Omental fat pad (tissue), 3 donors: ENCODE measurements at regions not wholly inside any gene's neighbourhood (a gene's known extent, or its start where the extent isn't known, plus 50 kb on each side); places are given as distances from the start of the nearest gene placed in this dataset.
A peak's percentile ranks its signal among the peaks of the same experiment; 100 is the strongest.

ENCODE experiments used
- ATAC-seq: fragments of 150-250 bp; one replicate; pipeline ENCODE4 v1.9.1; 2016; ENCODE audit warnings: mild to moderate bottlenecking, moderate library complexity; ENCODE audit not compliant: low FRiP score
- DNase-seq: peaks from one replicate; pipeline ENCODE4 v3.0.0-alpha.2; 2019; ENCODE audit warnings: low spot score
- TF ChIP-seq, protein P1 (sequence below), 3 donors: fragments of 450-650 bp; IDR thresholded peaks; one replicate each; pipeline ENCODE4 v1.5.1; 2016 to 2017; ENCODE audit warnings: antibody characterized with exemption in 3 of 3, mild to moderate bottlenecking in 3 of 3, moderate library complexity in 2 of 3

DNA sequence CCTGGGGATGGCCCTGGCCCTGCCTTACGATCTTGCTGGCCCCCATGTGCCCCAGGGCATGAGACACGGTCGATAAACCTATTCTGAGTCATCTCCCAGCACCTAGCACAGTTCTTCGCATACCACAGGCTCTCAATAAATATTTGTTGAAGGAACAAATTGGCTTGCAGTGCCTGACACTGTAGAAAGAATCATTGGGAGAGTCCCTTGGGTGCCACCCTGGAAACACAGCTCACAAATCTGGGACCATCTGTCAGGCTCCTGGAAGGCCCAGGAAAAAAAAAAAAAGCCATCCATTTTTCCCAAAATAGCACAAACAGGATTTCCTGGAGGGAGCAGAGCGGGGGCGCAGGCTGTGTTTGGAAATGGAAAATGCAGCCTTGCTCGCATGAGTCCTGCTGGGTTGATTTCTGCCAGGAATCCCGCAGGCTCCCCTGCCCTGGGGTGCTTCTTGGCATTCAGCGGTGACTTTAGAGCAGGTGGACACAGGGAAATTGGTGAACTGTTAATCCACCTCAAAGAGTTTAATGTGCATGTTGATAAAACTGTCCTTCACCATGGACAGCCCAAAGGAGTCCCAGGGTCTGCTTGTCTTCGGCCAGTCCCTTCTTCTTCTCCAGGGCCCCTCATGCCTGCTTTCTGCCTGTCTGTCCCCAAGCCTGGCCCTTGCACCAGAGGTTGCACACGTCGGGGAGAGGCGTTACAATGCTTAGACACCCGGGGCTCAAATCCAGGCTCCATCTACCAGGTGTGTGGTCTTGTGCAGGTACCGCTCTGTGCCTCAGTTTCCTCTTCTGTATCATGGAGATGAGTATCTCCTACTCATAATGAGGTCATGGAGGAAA lies 106.1 kb upstream of the RFLNA start:
- TF ChIP-seq, protein P1, sequence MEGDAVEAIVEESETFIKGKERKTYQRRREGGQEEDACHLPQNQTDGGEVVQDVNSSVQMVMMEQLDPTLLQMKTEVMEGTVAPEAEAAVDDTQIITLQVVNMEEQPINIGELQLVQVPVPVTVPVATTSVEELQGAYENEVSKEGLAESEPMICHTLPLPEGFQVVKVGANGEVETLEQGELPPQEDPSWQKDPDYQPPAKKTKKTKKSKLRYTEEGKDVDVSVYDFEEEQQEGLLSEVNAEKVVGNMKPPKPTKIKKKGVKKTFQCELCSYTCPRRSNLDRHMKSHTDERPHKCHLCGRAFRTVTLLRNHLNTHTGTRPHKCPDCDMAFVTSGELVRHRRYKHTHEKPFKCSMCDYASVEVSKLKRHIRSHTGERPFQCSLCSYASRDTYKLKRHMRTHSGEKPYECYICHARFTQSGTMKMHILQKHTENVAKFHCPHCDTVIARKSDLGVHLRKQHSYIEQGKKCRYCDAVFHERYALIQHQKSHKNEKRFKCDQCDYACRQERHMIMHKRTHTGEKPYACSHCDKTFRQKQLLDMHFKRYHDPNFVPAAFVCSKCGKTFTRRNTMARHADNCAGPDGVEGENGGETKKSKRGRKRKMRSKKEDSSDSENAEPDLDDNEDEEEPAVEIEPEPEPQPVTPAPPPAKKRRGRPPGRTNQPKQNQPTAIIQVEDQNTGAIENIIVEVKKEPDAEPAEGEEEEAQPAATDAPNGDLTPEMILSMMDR (IDR thresholded peaks at IDR 0.05) = no peak
- ATAC-seq (peak; percentile 43), DNase-seq (no peak)

DNA sequence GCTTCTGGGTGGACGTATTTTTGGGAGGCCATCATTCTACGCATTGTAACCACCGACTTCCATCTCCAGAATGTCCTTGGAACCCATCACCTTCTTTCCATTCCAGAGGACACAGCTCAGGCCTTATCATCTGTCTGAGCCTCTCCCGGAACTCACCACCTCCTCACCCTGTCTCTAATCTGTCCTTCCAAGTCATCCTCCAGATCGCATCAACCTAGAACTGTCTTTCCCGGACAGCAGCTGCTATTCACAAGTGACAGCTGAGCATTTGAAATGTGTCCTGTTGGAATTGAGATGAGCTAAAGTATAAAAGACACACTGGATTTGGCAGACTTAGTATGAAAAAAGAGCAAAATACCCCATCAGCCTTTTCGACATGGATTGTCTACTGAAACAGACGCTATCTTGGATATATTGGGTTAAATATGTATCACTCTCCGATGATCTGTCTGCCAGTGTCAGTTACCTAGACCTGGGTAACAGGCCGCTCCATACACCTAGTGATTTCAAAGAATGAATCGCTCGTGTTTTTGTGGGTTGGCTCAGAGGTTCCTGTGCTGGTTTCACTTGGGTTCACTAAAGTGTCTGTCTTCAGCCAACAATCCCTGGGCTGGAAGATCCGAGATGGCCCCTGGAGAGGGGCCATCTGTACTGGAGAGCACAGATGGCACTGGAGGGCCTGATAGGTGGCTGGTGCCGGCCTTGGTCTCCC lies 104.4 kb upstream of the RFLNA start:
- no peak for ATAC-seq
- TF ChIP-seq, protein P1 (IDR thresholded peaks at IDR 0.05) = no peak
- no peak for DNase-seq

DNA sequence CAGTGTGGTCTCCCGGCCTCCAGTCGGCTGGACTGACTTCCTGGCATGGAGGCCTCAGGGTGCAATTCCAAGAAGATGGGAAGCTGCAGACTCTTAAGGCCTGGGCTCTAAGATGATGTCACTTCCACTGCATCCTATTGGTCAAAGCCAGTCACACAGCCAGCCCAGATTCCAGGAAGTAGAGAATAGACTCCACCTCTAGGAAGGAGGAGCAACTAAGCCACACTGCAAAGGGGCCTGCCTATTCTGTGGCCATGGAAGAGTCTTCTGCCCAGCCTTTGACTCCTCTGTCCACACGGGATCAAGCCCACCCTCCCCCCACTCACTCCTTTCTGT lies 103.9 kb upstream of the RFLNA start:
- ATAC-seq = no peak
- TF ChIP-seq, protein P1 (IDR thresholded peaks at IDR 0.05) = no peak
- no peak for DNase-seq

DNA sequence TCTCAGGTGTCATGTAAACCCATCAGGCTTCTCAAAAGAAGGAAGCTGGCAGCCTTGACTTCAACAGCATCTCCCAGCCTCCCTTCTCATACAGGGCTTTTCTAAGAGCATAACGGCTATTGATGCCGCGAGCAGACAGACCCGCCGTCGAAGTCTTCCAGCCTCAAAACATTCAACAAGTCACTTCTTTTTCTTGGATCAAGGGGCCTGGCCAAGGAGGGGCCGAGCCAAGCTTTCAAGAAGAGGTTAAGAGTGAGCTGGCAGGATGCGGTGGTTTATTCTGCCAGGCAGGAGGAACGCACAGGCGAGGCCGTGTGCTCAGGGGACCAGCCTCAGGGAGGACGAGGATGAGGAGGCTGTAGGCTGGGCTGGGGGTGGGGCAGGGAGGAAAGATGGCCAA lies 102.9 kb upstream of the RFLNA start:
- DNase-seq (no peak), ATAC-seq (no peak)
- TF ChIP-seq, protein P1 (IDR thresholded peaks at IDR 0.05) = no peak

DNA sequence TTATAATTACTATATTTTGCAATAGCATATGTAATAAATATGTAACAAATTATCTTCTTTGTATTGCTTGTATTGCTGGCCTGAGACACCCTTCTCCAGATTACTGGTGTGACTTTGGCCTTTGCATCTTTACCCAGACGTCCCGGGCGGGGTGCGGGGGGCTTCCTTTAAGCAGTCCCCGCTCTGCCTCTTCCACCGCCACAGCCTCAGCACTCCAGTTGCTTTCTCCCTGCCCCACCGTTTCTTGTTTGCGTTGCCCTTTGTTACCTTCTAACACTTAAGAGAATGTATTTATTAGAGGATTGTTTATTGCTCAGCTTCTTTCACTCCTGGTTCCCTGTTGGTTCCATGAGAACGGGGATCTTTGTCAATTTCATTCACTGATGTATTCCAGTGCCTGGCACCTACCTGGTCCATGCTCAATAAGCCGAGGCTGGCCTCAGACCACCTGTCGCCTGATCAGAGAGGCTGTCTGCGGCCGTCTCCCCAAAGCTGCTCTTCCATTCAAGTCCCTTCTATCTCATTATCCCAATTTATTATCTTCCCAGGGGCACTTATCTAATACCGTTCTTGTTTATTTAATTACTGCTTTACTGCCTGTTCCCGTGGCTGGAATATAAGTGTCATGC lies 100.5 kb upstream of the RFLNA start:
- DNase-seq = no peak
- TF ChIP-seq, protein P1 (IDR thresholded peaks at IDR 0.05) = no peak
- ATAC-seq = no peak

DNA sequence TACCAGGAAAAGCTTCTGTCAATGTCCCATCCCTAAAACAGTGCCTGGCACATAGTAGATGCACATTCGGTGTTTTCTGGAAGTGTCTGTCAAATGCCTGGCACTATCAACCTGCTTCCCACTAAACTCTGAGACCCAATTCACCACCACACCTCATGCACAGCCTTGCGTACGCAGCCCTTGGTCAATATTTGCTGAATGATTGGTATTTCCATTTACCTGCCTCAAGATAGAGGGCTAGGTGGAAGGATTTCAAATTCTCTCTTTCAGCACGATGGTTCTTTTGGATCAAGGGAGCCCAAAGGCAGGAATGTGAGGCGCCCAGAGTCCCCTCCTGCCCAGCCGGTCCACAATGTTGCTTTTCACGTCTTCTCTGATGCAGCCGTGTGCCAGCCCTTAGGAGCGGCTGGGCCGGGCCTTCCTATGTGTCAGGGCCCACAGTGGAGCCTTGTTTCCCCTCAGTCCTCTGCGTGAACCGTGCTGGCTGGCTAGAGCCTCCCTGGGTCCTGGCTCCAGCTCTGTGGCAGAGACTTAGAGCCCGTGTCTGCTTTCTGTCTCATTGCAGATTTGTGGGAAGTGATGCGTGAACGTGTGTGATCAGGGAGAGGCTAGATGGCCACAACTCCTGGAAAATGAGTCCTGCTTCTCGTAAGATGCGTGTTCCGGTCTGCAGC lies 99.9 kb upstream of the RFLNA start:
- ATAC-seq = no peak
- TF ChIP-seq, protein P1 (IDR thresholded peaks at IDR 0.05) = no peak
- no peak for DNase-seq
